KOPT-K1 (cell line): ENCODE measurements at regions not wholly inside any gene's neighbourhood (a gene's known extent, or its start where the extent isn't known, plus 50 kb on each side); places are given as distances from the start of the nearest gene placed in this dataset.
"Not testable (repeated sequence)": the region's sequence is repeated elsewhere in the genome, so short reads cannot be mapped to it uniquely, and the experiment has no call there.

Source experiments
- H3K27ac ChIP-seq: fragments of 200-600 bp; sonication (generic); 2 replicates; pipeline ENCODE4 v1.5.1; 2016; ENCODE audit warnings: antibody characterized with exemption, mild to moderate bottlenecking, low read depth, low read length; ENCODE audit not compliant: poor library complexity, severe bottlenecking
- H3K36me3 ChIP-seq: fragments of 200-600 bp; sonication (generic); 2 replicates; pipeline ENCODE4 v1.5.1; 2017; ENCODE audit warnings: antibody characterized with exemption, mild to moderate bottlenecking, low read length, moderate library complexity; ENCODE audit not compliant: insufficient read depth
- H3K9me3 ChIP-seq: fragments of 200-600 bp; sonication (generic); 2 replicates; pipeline ENCODE4 v1.5.1; 2017; ENCODE audit warnings: antibody characterized with exemption, low read length, mild to moderate bottlenecking; ENCODE audit not compliant: insufficient read depth, poor library complexity, severe bottlenecking

DNA sequence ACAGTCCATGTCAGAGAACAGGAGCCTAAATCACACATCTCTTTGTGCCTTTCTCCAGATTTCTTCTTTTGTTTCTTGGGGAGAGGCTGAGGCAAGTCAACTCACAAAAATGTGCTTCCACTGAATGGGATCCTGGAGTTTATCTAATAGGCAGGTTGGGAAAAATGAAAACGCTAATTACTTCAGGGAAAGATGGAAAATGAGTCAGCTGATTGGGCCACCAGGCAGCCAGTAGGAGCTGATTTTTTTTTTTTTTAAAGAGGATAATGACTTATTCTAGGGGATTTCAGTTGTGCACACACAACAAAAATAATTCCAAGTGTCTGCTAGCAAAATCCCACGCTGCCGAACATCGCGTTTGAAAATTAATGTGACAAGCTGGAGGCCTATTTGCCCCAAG is 412.8 kb upstream of the ZMIZ1 start:
- H3K9me3 ChIP-seq, result no peaks in the 10 kb centered on the region
- H3K27ac ChIP-seq, result no peak overlapping the region
- no peaks in the 10 kb centered on the region for H3K36me3 ChIP-seq

DNA sequence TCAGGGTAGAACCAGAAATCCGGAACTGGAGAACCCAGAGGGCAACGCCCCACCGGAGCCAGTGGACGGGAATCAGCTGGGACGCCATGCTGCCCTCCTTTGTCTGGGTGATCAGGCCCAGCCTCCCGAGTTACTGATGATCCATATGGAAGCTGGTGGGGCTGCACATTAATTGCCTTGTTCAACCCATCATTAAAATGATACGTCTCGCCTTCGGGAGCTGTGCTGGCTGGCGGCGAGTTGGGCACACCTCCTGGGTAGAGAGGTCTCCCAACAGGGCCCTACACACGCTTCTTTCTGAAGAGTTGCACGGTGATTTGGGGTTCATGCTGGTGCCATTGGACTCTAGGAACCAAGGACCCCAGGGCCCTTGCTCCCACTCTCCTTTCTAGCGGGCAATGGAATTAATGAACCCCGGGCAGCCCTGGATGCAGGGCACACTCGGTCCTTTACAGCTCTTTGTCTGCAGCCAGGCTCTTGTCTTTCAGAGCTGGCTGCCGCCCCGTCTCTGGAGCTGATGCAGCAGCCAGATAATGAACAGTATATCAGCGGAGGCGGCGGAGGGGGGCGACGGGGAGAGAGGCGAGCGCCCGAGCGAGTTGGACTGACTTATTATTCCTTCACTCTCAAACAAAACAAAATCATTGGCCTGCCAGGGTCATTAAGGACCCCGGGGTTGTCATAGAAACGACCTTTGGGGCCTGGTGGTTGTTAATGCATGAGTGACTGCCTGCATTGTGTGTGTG is 412.2 kb upstream of the ZMIZ1 start:
- H3K9me3 ChIP-seq, result no peaks in the 10 kb centered on the region
- H3K36me3 ChIP-seq, result no peaks in the 10 kb centered on the region
- H3K27ac ChIP-seq, result no peak overlapping the region

DNA sequence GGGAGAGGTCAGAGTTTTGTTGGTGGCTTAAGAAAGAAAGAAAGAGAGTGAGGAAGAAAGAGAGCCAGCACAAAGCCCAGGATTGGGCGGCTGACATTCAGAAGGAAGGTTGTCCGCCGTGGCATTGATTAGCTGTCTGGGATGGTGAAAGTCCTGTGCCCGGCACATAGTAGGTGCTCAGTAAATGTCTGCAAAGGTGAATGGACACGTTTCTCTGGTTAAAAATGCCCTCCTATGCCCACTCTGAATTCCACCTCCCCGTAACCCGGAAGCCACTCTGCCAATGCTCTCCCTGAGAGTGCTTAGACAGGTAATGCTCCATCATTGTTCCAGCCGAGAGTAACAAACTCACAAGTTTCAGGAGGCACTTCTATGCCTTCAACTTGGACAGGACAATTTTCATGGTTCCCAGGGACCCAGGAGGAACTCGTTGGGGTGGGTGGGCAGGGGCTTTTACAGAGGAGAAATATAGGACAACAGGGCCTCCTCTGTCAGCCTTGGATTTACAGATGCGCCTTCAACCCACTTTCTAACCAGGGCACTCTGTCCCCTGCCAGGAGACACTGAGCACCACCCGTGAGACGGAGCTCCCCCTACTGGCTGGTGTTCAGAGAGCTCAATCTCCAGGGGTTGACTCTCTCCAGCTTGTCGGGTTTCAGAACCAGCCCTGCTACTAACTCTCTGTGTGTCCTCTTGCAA is 411.5 kb upstream of the ZMIZ1 start:
- Histone ChIP-seq H3K36me3 (no peaks in the 10 kb centered on the region), H3K9me3 (no peaks in the 10 kb centered on the region), H3K27ac (no peak overlapping the region)

DNA sequence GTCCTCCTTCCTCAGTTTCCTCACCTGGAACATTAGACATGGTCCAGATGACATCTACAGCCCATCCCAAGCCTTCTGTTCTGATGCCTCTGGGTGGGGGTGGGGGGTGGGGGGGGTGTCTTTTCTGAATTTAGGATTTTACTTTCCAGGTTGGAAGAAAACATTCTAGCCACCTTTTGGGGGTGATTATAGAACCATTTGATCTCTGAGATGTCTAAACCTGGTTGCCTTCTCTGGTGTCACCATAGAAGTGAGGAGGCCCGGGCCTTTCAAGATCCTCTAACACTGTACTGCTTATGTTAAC is 411.0 kb upstream of the ZMIZ1 start:
- Histone ChIP-seq H3K9me3 (no peaks in the 10 kb centered on the region), H3K36me3 (no peaks in the 10 kb centered on the region), H3K27ac (no peak overlapping the region)

DNA sequence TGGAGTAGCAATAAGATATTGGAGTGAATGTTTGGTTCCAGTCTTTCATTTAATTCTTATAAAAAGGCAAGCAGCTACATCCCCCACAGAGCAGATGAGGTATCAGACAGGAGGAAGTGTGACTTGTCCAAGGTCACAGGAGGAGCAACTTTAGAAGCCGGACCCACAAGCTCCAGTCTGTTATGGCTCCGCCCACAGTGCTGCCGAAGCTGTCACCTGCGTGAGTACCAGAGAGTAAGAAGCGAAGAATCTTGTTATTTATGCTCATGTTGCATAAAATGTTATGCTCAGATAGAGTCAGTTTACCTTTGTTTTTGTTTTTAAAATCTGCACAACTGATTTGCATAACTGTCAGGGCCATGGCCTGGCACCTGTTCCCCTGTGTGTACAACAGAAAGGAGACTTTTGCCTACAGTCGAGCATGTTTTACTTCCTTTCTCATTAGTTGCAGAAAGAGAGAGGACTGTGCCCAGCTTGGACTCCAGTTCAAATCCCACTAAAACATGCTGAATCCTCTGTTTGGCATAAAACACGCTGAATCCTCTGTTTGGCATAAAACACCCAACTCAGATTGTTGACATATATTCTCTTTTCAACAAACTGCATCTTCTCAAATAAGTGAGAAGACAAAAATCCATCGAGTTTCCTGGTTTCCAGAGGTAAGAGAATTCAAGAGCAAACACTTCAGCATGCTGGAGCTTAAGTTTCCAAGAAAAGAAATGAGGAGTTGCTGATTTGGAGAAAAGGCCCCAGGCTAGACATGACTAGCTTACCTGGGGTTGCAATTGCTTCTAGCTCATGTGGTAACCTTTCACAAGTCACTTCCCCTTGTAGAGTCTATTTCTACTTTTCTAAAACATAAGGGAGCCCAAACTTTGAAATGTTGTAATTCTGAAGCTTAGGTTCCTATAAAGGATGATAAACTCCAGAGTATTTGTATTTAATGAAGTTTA is 409.8 kb upstream of the ZMIZ1 start:
- H3K27ac ChIP-seq, result no peak overlapping the region
- H3K9me3 ChIP-seq, result peaks cover 4% of the 10 kb centered on the region
- H3K36me3 ChIP-seq, result no peaks in the 10 kb centered on the region

DNA sequence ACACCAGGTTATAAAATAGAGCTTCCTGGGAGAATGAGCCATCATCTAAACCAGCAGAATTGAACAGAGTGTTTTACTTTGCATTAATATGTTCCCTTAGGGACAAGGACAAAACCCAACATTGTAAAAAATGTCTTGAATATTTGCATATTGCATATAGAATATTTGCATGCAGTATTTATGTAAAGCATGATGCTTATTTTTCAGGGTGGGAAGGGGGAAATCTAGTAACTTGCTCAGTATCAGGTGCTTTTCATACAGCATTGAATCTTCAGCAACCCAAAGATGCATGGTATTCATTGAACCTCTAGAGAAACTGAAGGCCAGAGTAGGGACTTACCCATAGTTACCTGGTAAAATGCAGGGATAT is 409.2 kb upstream of the ZMIZ1 start:
- no peaks in the 10 kb centered on the region for H3K36me3 ChIP-seq
- H3K27ac ChIP-seq, result no peak overlapping the region
- H3K9me3 ChIP-seq, result peaks cover 10% of the 10 kb centered on the region

DNA sequence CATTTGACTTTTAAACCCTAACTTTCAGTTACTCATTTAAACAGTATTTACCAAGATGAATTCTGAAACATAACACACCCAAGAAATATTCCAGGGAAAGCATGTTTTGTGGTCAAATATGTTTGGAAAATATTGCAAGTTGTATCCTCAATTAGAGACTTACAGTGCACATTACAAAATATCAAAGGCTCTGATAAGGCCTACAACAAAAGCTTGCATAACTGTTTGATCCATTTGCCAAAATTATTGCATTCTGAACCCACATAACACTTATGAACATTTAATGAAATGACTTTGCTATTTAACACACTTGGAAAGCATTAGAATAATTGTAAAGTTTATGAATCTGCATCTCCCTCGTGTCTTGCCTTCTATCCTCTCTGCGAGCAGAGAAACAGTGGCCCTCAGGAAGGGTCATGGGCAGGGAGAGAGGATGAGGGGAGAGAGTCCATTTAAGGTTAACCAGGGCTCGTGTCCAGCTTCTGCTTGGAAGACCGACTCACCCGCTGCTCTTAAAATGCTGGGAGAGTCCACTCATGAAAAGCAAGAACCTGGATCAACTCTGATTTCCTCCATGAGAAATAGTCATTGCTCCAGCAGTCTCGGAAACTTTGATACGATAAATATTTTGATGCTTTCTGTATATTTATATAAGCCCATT is 408.2 kb upstream of the ZMIZ1 start:
- H3K27ac ChIP-seq, result no peak overlapping the region
- peaks cover 20% of the 10 kb centered on the region for H3K9me3 ChIP-seq
- H3K36me3 ChIP-seq, result no peaks in the 10 kb centered on the region

DNA sequence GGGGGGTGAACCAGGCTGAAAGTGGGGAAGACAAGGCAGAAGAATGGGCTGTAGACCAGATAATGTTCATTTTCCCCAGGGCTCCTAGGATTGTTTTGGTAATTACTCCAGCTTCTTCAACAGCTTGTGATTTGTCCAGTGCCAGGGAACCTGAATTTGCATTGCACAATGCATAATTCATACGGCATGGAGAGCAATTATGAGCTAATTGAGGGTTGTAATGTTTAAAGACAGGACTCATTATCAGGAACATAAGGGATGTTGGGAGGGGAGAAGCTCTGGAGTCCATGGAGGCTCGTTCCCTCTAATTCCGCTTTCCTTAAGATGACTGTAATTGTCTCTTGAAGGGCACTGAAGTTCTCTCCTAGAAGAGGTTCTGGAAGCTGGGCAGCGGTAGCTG is 405.0 kb upstream of the ZMIZ1 start:
- no peak overlapping the region for H3K27ac ChIP-seq
- no peaks in the 10 kb centered on the region for H3K36me3 ChIP-seq
- peaks cover 36% of the 10 kb centered on the region for H3K9me3 ChIP-seq

DNA sequence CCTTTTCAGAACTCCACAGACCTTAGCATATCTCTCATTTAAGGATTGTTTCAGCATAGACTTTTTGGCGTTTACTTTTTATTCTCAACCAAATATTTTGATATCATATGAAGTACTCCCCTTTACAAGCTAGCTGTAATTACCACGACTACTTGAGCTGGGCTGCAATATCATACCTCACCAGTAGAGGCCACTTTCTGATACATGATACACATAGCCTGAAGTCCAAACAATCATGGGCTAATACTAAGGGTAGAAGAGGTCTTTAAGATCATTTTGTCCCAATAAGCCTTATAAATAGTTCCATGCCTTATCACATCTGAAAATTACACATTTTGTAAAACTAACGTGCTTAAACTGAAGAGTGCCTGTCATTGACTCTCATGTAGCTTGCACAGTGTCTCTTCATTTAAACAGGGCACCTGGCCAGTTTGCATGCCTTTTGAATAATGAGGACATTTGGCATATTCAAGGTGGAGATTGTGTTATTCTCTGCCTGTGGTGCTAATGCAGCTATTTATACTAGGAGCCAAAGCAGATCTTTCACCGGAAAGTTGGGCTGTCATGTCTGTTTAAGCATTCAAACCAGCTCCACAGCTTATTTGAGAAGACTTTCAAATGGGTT is 403.7 kb upstream of the ZMIZ1 start:
- H3K9me3 ChIP-seq, result peaks cover 36% of the 10 kb centered on the region
- no peak overlapping the region for H3K27ac ChIP-seq
- H3K36me3 ChIP-seq, result no peaks in the 10 kb centered on the region

DNA sequence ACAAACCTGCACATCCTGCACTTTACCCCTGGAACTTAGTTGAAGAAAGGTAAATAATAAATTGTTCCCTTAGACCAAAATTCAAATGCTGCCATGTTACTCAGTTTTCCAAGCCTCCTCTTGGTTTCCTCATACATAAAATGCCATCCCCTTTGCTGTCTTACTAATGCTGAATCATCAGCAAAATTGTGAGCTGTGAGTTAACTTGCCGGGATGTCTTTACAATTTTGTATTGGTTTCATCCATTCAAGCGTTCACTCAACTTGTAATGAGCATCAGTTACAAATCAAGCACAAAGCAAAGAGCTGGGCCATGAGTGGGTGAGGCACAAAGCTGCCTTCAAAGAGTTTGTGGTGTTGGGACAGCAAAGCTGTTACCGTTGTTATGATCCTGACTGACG is 395.8 kb upstream of the ZMIZ1 start:
- Histone ChIP-seq H3K9me3 (no peaks in the 10 kb centered on the region), H3K27ac (no peak overlapping the region), H3K36me3 (no peaks in the 10 kb centered on the region)

DNA sequence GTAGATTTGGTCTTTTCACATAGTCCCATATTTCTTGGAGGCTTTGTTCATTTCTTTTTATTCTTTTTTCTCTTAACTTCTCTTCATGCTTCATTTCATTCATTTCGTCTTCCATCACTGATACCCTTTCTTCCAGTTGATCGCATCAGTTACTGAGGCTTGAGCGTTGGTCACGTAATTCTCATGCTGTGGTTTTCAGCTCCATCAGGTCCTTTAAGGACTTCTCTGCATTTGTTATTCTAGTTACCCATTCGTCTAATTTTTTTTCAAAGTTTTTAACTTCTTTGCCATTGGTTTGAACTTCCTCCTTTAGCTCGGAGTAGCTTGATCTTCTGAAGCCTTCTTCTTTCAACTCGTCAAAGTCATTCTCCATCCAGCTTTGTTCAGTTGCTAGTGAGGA is 387.6 kb upstream of the ZMIZ1 start:
- not testable (repeated sequence) for H3K9me3 ChIP-seq, H3K36me3 ChIP-seq, H3K27ac ChIP-seq

DNA sequence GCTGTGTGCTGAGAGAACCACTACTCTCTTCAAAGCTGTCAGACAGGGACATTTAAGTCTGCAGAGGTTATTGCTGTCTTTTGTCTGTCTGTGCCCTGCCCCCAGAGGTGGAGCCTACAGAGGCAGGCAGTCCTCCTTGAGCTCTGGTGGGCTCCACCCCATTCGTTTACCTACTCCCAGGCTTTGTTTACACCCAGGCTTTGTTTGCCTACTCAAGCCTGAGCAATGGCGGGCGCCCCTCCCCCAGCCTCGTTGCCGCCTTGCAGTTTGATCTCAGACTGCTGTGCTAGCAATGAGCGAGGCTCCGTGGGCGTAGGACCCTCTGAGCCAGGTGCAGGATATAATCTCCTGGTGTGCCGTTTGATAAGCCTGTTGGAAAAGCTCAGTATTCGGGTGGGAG is 386.8 kb upstream of the ZMIZ1 start:
- not testable (repeated sequence) for H3K27ac ChIP-seq, H3K9me3 ChIP-seq, H3K36me3 ChIP-seq

DNA sequence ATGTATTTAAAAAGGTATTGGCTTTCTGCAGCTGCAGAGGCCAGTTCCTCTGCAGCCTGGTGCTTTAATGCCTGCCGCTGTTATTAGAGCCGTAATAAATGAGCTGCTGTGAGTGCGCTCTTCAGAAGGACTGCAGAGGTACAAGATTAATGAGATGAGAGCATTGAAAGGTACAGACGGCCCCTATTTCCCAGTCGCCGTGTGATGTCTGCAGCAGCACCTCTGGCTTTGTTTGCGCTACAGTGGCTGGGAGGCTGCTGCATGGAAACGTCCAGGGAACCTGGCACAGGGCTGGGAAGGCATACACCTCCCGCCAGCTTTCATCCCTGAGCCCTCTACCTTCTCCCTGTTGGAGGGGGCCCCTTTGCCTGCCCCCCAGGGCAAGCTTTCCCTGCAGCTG is 383.8 kb upstream of the ZMIZ1 start:
- H3K27ac ChIP-seq, result no peak overlapping the region
- H3K36me3 ChIP-seq, result no peaks in the 10 kb centered on the region
- no peaks in the 10 kb centered on the region for H3K9me3 ChIP-seq

DNA sequence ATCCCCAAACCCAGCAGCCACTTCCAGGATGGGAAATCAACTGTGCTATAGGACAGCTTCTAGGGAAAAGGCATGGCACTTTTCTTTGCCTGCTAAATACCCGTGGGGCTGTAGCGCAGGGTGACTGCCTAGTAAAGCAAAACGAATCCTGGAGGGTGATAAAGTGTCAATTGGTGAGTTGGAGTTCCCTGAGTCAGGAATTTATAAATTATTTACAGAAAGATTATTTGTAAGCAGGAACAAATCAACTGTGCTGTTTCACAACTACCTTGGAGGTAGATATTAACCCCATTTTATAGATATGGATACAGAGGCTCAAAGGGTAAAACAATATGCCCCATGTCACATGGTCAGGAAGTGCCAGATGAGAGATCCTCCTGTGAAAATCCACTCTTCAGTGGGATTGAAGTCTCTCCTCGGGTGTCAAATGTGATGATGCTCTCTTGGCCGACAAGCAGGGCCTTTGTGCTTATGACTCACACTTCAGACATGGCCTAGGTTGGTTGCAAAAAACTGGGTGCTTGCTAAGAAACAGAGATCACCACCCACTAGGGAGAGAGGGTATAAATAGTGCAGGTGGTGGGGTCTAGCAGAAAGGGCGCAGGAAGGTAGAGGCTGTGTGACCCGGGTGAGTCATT is 383.2 kb upstream of the ZMIZ1 start:
- Histone ChIP-seq H3K9me3 (no peaks in the 10 kb centered on the region), H3K27ac (no peak overlapping the region), H3K36me3 (no peaks in the 10 kb centered on the region)
